T-cell (primary cell): ENCODE measurements at regions not wholly inside any gene's neighbourhood (a gene's known extent, or its start where the extent isn't known, plus 50 kb on each side); places are given as distances from the start of the nearest gene placed in this dataset.

Experiments
- ATAC-seq, 4 experiments: fragments of 200-7000 bp in 3 of 4; fragments of 150-1000 bp in 1 of 4; cut with Tn5 transposase; replicated peaks in 1 of 4; 1 replicate in 3 of 4; 2 replicates in 1 of 4; pipeline ENCODE4 v1.10.0; 2021; ENCODE audit warnings: moderate library complexity in 3 of 4, mild to moderate bottlenecking in 2 of 4, moderate number of reproducible peaks in 1 of 4
- CTCF ChIA-PET, 2 donors: fragments of 300-600 bp; sonication (Branson Sonifier 250); formaldehyde crosslinking; loops; one replicate each; lab custom pipeline; 2022; ENCODE audit warnings: antibody characterized with exemption in 2 of 2; lab: Charles Lee
- POLR2A ChIA-PET, 2 donors: fragments of 300-600 bp; sonication (Branson Sonifier 250); formaldehyde crosslinking; loops; one replicate each; lab custom pipeline; 2022; ENCODE audit warnings: antibody characterized with exemption in 2 of 2; lab: Charles Lee
- DNase-seq, 35 experiments: peaks; one replicate each; pipeline versions ENCODE4 v3.0.0 to v3.0.0-alpha.2; 2013 to 2023
- H3K27ac ChIP-seq: one replicate; pipeline ENCODE4 v1.5.1; 2013; ENCODE audit warnings: low read length
- H3K27me3 ChIP-seq, 2 experiments: replicated peaks in 1 of 2; 1 replicate in 1 of 2; 2 replicates in 1 of 2; pipeline versions ENCODE4 v1.6.1 to v1.7.0; 2013; ENCODE audit warnings: low read length in 1 of 2, mixed read lengths in 1 of 2; ENCODE audit not compliant: control insufficient read depth in 2 of 2, insufficient read depth in 2 of 2; ENCODE audit errors: extremely low read depth in 1 of 2
- H3K36me3 ChIP-seq, 2 donors: 1 replicate in 1 of 2; 2 replicates in 1 of 2; pipeline versions ENCODE4 v1.6.1 to v1.7.0; 2013; ENCODE audit warnings: low read length in 1 of 2; ENCODE audit not compliant: control insufficient read depth in 2 of 2, insufficient read depth in 1 of 2; ENCODE audit errors: extremely low read depth in 1 of 2
- H3K4me1 ChIP-seq, 2 experiments: 1 replicate in 1 of 2; 2 replicates in 1 of 2; pipeline versions ENCODE4 v1.6.1 to v1.7.0; 2013; ENCODE audit warnings: low read length in 2 of 2, mixed read lengths in 1 of 2; ENCODE audit not compliant: insufficient read depth in 2 of 2, control insufficient read depth in 1 of 2; ENCODE audit errors: extremely low read depth in 1 of 2
- H3K4me3 ChIP-seq, 2 donors: 1 replicate in 1 of 2; 2 replicates in 1 of 2; pipeline versions ENCODE4 v1.5.1 to v1.7.0; 2013; ENCODE audit warnings: mild to moderate bottlenecking in 2 of 2, low read length in 1 of 2, moderate library complexity in 1 of 2; ENCODE audit not compliant: control insufficient read depth in 1 of 2; ENCODE audit errors: extremely low read depth in 1 of 2
- H3K9me3 ChIP-seq: 2 replicates; pipeline ENCODE4 v1.7.0; 2013
- H3K27ac Mint-ChIP-seq, 2 donors: one replicate each; pipeline ENCODE4 v1.8.0; 2020 to 2021; ENCODE audit warnings: mild to moderate bottlenecking in 2 of 2, mixed read lengths in 2 of 2
- H3K27me3 Mint-ChIP-seq, 2 donors: one replicate each; pipeline ENCODE4 v1.8.0; 2021 to 2022; ENCODE audit warnings: mixed read lengths in 2 of 2
- H3K36me3 Mint-ChIP-seq: one replicate; pipeline ENCODE4 v1.8.0; 2021; ENCODE audit warnings: mixed read lengths
- H3K4me1 Mint-ChIP-seq, 3 donors: one replicate each; pipeline ENCODE4 v1.8.0; 2020 to 2022; ENCODE audit warnings: mixed read lengths in 3 of 3, mild to moderate bottlenecking in 1 of 3
- H3K4me3 Mint-ChIP-seq, 3 donors: one replicate each; pipeline ENCODE4 v1.8.0; 2020 to 2022; ENCODE audit warnings: mild to moderate bottlenecking in 3 of 3, mixed read lengths in 3 of 3, moderate library complexity in 3 of 3
- H3K9me3 Mint-ChIP-seq, 3 donors: one replicate each; pipeline ENCODE4 v1.8.0; 2020 to 2022; ENCODE audit warnings: mixed read lengths in 3 of 3
- WGBS: methylation state at CpG from one replicate; pipeline ENCODE4 v1.1.5; 2013; ENCODE audit warnings: missing lambda C conversion rate; ENCODE audit not compliant: insufficient coverage; 5-methylcytosine and 5-hydroxymethylcytosine counted together

DNA sequence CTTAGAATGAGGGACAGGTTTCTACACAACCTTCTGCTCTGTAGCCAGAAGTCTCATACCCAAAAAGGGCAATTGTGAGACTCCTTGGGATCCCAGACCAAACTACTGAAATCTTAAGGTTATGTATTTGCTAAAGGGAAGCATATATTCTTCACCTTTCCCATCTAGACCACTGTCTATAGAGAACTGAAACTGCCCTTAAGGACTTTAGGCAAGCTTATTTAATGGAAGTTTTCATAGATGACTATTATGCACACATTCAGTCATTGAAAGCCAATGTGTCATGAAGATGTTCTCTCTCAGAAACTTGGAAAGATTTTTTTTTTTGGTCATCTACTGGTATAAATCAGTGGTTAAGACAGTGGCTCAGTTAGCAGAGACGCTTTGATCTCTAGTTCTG, 365.3 kb downstream of the MCTP2 start:
- Histone ChIP-seq H3K4me3 (no peak overlapping the region), H3K27ac (no peak overlapping the region), H3K9me3 (no peaks in the 10 kb centered on the region), H3K4me1 (no peaks in the 10 kb centered on the region), H3K27me3 (peaks cover 5 to 9% of the 10 kb centered on the region in 2 experiments), H3K36me3 (no peaks in the 10 kb centered on the region)
- no peak overlapping the region for H3K4me3 Mint-ChIP-seq
- ChIA-PET CTCF (no interaction called here), POLR2A (no interaction called here)
- no peak for ATAC-seq
- no peak for DNase-seq
- WGBS: no CpG with 5 or more reads among the region's 1 CpG
- no peaks in the 10 kb centered on the region for H3K36me3 Mint-ChIP-seq
- no peaks in the 10 kb centered on the region for H3K4me1 Mint-ChIP-seq
- H3K27me3 Mint-ChIP-seq: peaks cover 52 to 56% of the 10 kb centered on the region in 2 donors
- peaks cover 0 to 7% (median 0%) of the 10 kb centered on the region in 3 donors for H3K9me3 Mint-ChIP-seq
- H3K27ac Mint-ChIP-seq: no peak overlapping the region

DNA sequence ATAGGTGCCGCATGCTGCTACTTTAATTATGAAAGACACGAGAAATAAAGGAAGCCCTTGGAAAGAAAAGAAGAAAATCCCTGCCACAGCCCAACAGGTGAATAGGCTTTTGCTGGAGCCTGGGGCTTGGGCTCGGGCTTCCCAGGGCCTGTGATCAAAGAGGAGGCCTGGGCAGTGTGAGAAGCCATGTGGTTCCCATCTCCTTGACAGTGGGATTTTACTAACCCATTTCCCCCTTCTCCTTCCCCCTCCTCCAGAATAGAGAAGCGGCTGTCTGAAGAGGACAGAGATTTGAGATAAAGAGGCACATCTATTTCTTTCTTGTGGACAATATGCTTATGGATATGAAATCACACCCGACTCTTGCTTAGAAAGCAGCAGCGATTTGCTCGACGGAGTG, 369.1 kb downstream of the MCTP2 start:
- no peak overlapping the region for H3K4me3 ChIP-seq
- Mint-ChIP-seq H3K4me1 (no peaks in the 10 kb centered on the region), H3K4me3 (no peak overlapping the region), H3K27ac (no peak overlapping the region), H3K27me3 (peaks cover 49 to 52% of the 10 kb centered on the region in 2 donors), H3K9me3 (peaks cover 0 to 3% (median 0%) of the 10 kb centered on the region in 3 donors), H3K36me3 (no peaks in the 10 kb centered on the region)
- H3K9me3 ChIP-seq: no peaks in the 10 kb centered on the region
- no peak for ATAC-seq
- POLR2A ChIA-PET: no interaction called here
- DNase-seq: no peak
- H3K4me1 ChIP-seq: no peaks in the 10 kb centered on the region
- WGBS: 89% methylated on average over 5 of the region's 8 CpGs
- no peaks in the 10 kb centered on the region for H3K36me3 ChIP-seq
- peaks cover 7% of the 10 kb centered on the region in 2 experiments for H3K27me3 ChIP-seq
- H3K27ac ChIP-seq: no peak overlapping the region
- CTCF ChIA-PET: no interaction called here

DNA sequence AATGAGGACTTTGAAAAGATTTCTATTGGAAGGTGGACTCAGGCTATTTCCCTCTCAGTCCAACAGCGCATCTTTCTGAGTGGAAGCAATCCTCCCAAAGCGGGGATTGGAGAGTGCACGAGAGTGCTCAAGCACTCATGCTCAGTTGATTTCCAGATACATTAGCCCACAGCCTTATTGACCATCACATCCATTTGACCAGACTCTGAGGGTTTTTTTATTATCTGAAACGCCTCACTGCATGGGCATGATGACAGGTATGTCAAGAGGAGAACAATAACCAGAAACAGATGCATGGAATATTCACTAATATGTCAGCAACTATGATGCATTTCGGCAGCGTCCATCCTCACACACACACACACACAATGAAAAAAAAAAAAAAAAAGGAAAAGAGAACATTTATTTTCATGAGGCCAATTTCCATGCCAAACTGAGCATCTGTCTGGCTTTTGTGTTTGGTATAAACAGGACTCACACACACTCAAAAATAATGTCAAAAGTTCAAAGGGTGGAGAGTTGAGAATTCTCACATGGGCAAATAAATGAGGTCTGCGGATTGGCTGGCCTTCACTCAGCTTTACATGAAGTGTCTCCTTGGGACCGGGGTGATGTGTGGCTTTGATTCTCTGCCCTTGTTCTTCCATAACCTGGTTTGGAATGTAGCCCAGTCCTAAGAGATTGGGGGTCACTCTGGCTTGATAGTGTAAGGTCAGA, 371.6 kb downstream of the MCTP2 start:
- no peaks in the 10 kb centered on the region for H3K9me3 ChIP-seq
- ChIA-PET POLR2A (no interaction called here), CTCF (no interaction called here)
- Mint-ChIP-seq H3K4me3 (no peak overlapping the region), H3K27me3 (peaks cover 47 to 48% of the 10 kb centered on the region in 2 donors), H3K4me1 (peaks cover 11 to 14% (median 13%) of the 10 kb centered on the region in 3 donors), H3K36me3 (no peaks in the 10 kb centered on the region), H3K9me3 (no peaks in the 10 kb centered on the region), H3K27ac (no peak overlapping the region)
- H3K4me3 ChIP-seq: no peak overlapping the region
- H3K4me1 ChIP-seq: peaks cover 0 to 6% of the 10 kb centered on the region in 2 experiments
- 91% methylated on average over 2 of the region's 8 CpGs for whole genome bisulfite sequencing
- H3K36me3 ChIP-seq: no peaks in the 10 kb centered on the region
- ATAC-seq (no peak), DNase-seq (no peak)
- peaks cover 7% of the 10 kb centered on the region in 2 experiments for H3K27me3 ChIP-seq
- no peak overlapping the region for H3K27ac ChIP-seq

DNA sequence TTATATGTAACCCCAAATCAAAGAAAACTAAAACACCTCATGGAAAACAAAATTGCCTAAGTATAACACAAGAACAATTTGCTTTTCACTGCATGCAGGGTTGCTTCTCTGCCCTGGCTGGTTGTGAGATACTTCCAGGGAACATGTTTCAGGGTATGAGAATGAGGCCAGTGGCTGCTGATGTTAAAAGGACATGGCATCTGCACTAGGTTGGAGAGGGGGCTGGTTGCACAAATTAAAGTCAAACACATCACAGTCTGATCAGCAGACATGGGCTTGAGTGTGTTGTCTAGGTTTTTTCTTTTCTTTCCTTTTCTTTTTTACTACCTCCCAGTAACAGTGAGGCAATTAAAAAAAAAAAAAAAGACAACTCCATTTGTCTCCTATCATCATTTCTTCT, 374.9 kb downstream of the MCTP2 start:
- Mint-ChIP-seq H3K4me3 (no peak overlapping the region), H3K36me3 (no peaks in the 10 kb centered on the region), H3K27ac (no peak overlapping the region), H3K4me1 (peaks cover 11 to 17% (median 14%) of the 10 kb centered on the region in 3 donors), H3K9me3 (no peaks in the 10 kb centered on the region), H3K27me3 (peaks cover 39 to 46% of the 10 kb centered on the region in 2 donors)
- Histone ChIP-seq H3K4me3 (no peak overlapping the region), H3K36me3 (no peaks in the 10 kb centered on the region), H3K27ac (no peak overlapping the region), H3K4me1 (peaks cover 0 to 6% of the 10 kb centered on the region in 2 experiments), H3K27me3 (peaks cover 0 to 3% of the 10 kb centered on the region in 2 experiments), H3K9me3 (no peaks in the 10 kb centered on the region)
- ATAC-seq (no peak), DNase-seq (no peak)
- ChIA-PET POLR2A (no interaction called here), CTCF (interaction anchor here in 1 of 2 donors (0.7 kb wide), 1 partner anchor 259 kb away, joined by 6 read pairs; no protein-coding TSS in a partner anchor)

DNA sequence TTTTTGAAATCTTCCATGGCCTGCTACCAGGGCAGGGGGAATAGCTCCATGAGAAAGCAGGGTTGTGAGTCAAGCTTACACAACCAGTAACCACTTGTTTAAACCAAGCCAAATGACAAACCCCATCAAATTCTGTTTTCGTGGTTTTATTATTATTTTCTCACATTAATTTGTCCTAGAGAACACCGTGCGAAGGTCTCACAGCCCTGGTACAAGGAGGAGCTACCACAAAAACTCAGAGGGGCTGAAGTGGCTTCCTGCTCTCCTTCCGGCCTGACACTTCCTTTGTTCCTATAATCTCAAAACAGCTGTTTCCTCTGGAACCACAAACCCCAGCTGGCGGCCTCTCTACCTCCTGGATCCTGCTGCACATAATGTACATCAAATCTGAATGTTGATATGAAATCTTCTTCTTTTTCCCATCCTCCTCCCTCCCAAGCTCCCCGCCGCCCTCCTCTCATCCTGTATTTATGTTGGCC, 375.9 kb downstream of the MCTP2 start:
- ChIA-PET POLR2A (no interaction called here), CTCF (interaction anchor here in 1 of 2 donors (0.7 kb wide), 1 partner anchor 1045 kb away, joined by 3 read pairs; no protein-coding TSS in a partner anchor)
- H3K27me3 ChIP-seq: peaks cover 0 to 9% of the 10 kb centered on the region in 2 experiments
- Mint-ChIP-seq H3K27ac (peak overlapping the region in 1 of 2 donors; percentile 8), H3K4me1 (peaks cover 11 to 17% (median 14%) of the 10 kb centered on the region in 3 donors), H3K9me3 (no peaks in the 10 kb centered on the region), H3K4me3 (peak overlapping the region in 1 of 3 donors; percentile 6), H3K36me3 (no peaks in the 10 kb centered on the region), H3K27me3 (peaks cover 35 to 40% of the 10 kb centered on the region in 2 donors)
- peak overlapping the region in 1 of 2 donors; percentile 11 for H3K4me3 ChIP-seq
- no peak overlapping the region for H3K27ac ChIP-seq
- H3K36me3 ChIP-seq: no peaks in the 10 kb centered on the region
- no peaks in the 10 kb centered on the region for H3K9me3 ChIP-seq
- H3K4me1 ChIP-seq: peaks cover 0 to 6% of the 10 kb centered on the region in 2 experiments
- WGBS: 0% methylated on average over 3 of the region's 7 CpGs
- no peak for DNase-seq
- no peak for ATAC-seq

DNA sequence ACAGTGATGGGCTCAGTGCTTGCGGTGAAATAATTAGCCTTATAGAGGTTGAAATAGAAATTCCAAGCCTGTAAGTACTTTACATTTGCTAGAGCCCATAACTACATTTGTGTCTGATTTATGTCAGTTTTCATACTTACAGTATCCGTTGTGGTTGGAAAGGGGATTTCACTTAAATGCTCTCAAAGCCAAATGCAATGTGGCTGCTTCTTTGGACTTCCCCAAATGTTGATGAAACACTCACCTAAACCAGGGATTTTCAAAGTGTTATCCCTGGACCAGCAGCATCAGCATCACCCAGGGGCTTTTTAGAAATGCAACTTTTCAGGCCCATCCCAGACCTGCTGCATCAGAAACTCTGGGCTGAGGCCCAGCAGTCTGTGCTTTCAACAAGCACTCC, 378.7 kb downstream of the MCTP2 start:
- Mint-ChIP-seq H3K4me3 (no peak overlapping the region), H3K36me3 (no peaks in the 10 kb centered on the region), H3K27ac (no peak overlapping the region), H3K4me1 (peaks cover 11 to 17% (median 14%) of the 10 kb centered on the region in 3 donors), H3K27me3 (peaks cover 35 to 36% of the 10 kb centered on the region in 2 donors), H3K9me3 (no peaks in the 10 kb centered on the region)
- Histone ChIP-seq H3K27ac (no peak overlapping the region), H3K9me3 (no peaks in the 10 kb centered on the region), H3K4me3 (no peak overlapping the region), H3K4me1 (peaks cover 0 to 6% of the 10 kb centered on the region in 2 experiments), H3K36me3 (no peaks in the 10 kb centered on the region), H3K27me3 (peaks cover 1 to 8% of the 10 kb centered on the region in 2 experiments)
- DNase-seq (peak in 1 of 35 experiments; percentile 6), ATAC-seq (no peak)
- ChIA-PET CTCF (no interaction called here), POLR2A (no interaction called here)
- no CpG with 5 or more reads among the region's 2 CpGs for WGBS
